Transverse colon (tissue), 4 donors: ENCODE measurements at regions not wholly inside any gene's neighbourhood (a gene's known extent, or its start where the extent isn't known, plus 50 kb on each side); places are given as distances from the start of the nearest gene placed in this dataset.

Experiments used
- CTCF ChIP-seq, 5 experiments: fragments of 200-600 bp in 3 of 5; fragments of 450-650 bp in 2 of 5; sonication (generic) in 3 of 5; IDR thresholded peaks; 1 replicate in 2 of 5; 2 replicates in 3 of 5; pipeline ENCODE4 v1.5.1; 2016 to 2017; ENCODE audit warnings: antibody characterized with exemption in 5 of 5, inconsistent platforms in 3 of 5, mild to moderate bottlenecking in 2 of 5, moderate library complexity in 1 of 5
- POLR2AphosphoS5 ChIP-seq, 3 donors: sonication (generic); formaldehyde crosslinking; IDR thresholded peaks; one replicate each; pipeline ENCODE4 v1.6.1; 2016; ENCODE audit warnings: antibody characterized with exemption in 3 of 3

- TF ChIP-seq CTCF (IDR thresholded peaks at IDR 0.05) = no peak
- TF ChIP-seq POLR2AphosphoS5 (IDR thresholded peaks at IDR 0.05) = no peak
These were observed 256.7 kb upstream of the IGFBP3 start for GRCh38 chr7:46177821-46178220.
